CD14-positive monocyte (primary cell): ENCODE measurements at regions not wholly inside any gene's neighbourhood (a gene's known extent, or its start where the extent isn't known, plus 50 kb on each side); places are given as distances from the start of the nearest gene placed in this dataset.

Experiments used
- DNase-seq, 3 donors: peaks; one replicate each; pipeline ENCODE4 v3.0.0-alpha.2; 2011 to 2022
- H2AFZ ChIP-seq: 2 replicates; pipeline ENCODE4 v1.6.0; 2012; ENCODE audit warnings: mild to moderate bottlenecking, low read depth, low read length, inconsistent platforms; ENCODE audit not compliant: insufficient read depth, poor library complexity, severe bottlenecking
- H3K27ac ChIP-seq, 2 donors: 1 replicate in 1 of 2; 2 replicates in 1 of 2; pipeline ENCODE4 v1.5.1; 2012 to 2013; ENCODE audit warnings: low read length in 2 of 2, control low read depth in 1 of 2, inconsistent platforms in 1 of 2, low read depth in 1 of 2, mild to moderate bottlenecking in 1 of 2
- H3K27me3 ChIP-seq, 2 donors: one replicate each; pipeline versions ENCODE4 v1.6.0 to v1.6.1; 2011 to 2013; ENCODE audit warnings: low read length in 2 of 2; ENCODE audit not compliant: control insufficient read depth in 2 of 2, insufficient read depth in 2 of 2
- H3K36me3 ChIP-seq, 2 donors: replicated peaks in 1 of 2; 1 replicate in 1 of 2; 2 replicates in 1 of 2; pipeline versions ENCODE4 v1.5.1 to v1.6.1; 2012 to 2013; ENCODE audit warnings: low read length in 2 of 2, control low read depth in 1 of 2, inconsistent platforms in 1 of 2, mild to moderate bottlenecking in 1 of 2; ENCODE audit not compliant: insufficient read depth in 2 of 2, control insufficient read depth in 1 of 2
- H3K4me1 ChIP-seq, 2 donors: 1 replicate in 1 of 2; 2 replicates in 1 of 2; pipeline versions ENCODE4 v1.5.1 to v1.6.1; 2012 to 2013; ENCODE audit warnings: low read length in 2 of 2, control low read depth in 1 of 2, inconsistent platforms in 1 of 2, mild to moderate bottlenecking in 1 of 2, moderate library complexity in 1 of 2; ENCODE audit not compliant: insufficient read depth in 2 of 2, control insufficient read depth in 1 of 2
- H3K4me2 ChIP-seq: replicated peaks from 2 replicates; pipeline ENCODE3; 2012; ENCODE audit warnings: low read length, moderate library complexity, mild to moderate bottlenecking; ENCODE audit not compliant: poor library complexity, severe bottlenecking; ENCODE audit errors: extremely low read depth
- H3K4me3 ChIP-seq, 3 experiments: fragments of 200-600 bp in 1 of 3; sonication (generic) in 1 of 3; replicated peaks in 1 of 3; 1 replicate in 2 of 3; 2 replicates in 1 of 3; pipeline ENCODE4 v1.5.1; 2011 to 2013; ENCODE audit warnings: low read length in 3 of 3, mild to moderate bottlenecking in 3 of 3, control low read depth in 2 of 3, low read depth in 2 of 3, inconsistent platforms in 1 of 3, moderate library complexity in 1 of 3
- H3K79me2 ChIP-seq: 2 replicates; pipeline ENCODE4 v1.6.0; 2012; ENCODE audit warnings: mild to moderate bottlenecking, control low read depth, inconsistent platforms, low read length, moderate library complexity; ENCODE audit not compliant: insufficient read depth
- H3K9ac ChIP-seq: 2 replicates; pipeline ENCODE4 v1.6.0; 2017; ENCODE audit warnings: low read length, mild to moderate bottlenecking; ENCODE audit not compliant: insufficient read depth, poor library complexity, severe bottlenecking
- H3K9me3 ChIP-seq, 2 donors: replicated peaks in 1 of 2; 1 replicate in 1 of 2; 2 replicates in 1 of 2; pipeline versions ENCODE4 v1.5.1 to v1.6.1; 2012 to 2013; ENCODE audit warnings: low read length in 2 of 2, control low read depth in 1 of 2; ENCODE audit not compliant: control insufficient read depth in 1 of 2, insufficient read depth in 1 of 2
- H4K20me1 ChIP-seq: 2 replicates; pipeline ENCODE4 v1.6.0; 2012; ENCODE audit warnings: mild to moderate bottlenecking, low read length, control low read depth, moderate library complexity; ENCODE audit not compliant: insufficient read depth
- H3K27ac Mint-ChIP-seq, 7 donors: one replicate each; pipeline ENCODE4 v1.8.0; 2020; ENCODE audit warnings: mild to moderate bottlenecking in 7 of 7, mixed read lengths in 7 of 7, moderate library complexity in 6 of 7, inconsistent platforms in 2 of 7
- H3K27me3 Mint-ChIP-seq, 3 donors: one replicate each; pipeline ENCODE4 v1.8.0; 2021 to 2022; ENCODE audit warnings: low read depth in 3 of 3, mild to moderate bottlenecking in 3 of 3, mixed read lengths in 3 of 3, moderate library complexity in 3 of 3, inconsistent platforms in 1 of 3
- H3K36me3 Mint-ChIP-seq, 2 donors: one replicate each; pipeline ENCODE4 v1.8.0; 2020; ENCODE audit warnings: mixed read lengths in 2 of 2, inconsistent platforms in 1 of 2, mild to moderate bottlenecking in 1 of 2
- H3K4me1 Mint-ChIP-seq: one replicate; pipeline ENCODE4 v1.8.0; 2020; ENCODE audit warnings: mild to moderate bottlenecking, mixed read lengths
- H3K4me3 Mint-ChIP-seq, 2 donors: one replicate each; pipeline ENCODE4 v1.8.0; 2020; ENCODE audit warnings: mild to moderate bottlenecking in 2 of 2, mixed read lengths in 2 of 2, moderate library complexity in 1 of 2
- H3K9me3 Mint-ChIP-seq, 7 donors: one replicate each; pipeline ENCODE4 v1.8.0; 2020 to 2022; ENCODE audit warnings: mixed read lengths in 7 of 7, mild to moderate bottlenecking in 6 of 7, moderate library complexity in 6 of 7, inconsistent platforms in 2 of 7
- CTCF ChIP-seq: fragments of 200-600 bp; IDR thresholded peaks from one replicate; pipeline ENCODE4 v1.8.0; 2022; ENCODE audit warnings: antibody characterized with exemption, mild to moderate bottlenecking
- WGBS: methylation state at CpG from one replicate; pipeline ENCODE4 v1.1.5; 2013; ENCODE audit warnings: missing lambda C conversion rate; ENCODE audit not compliant: insufficient coverage; 5-methylcytosine and 5-hydroxymethylcytosine counted together
- intact Hi-C, 2 donors: fragments of 100-400 bp; cut with micrococcal nuclease; formaldehyde crosslinking; loops; one replicate each; pipeline versions ENCODE4 v1.15.0 to v1.15.1; 2023

GRCh38 chr10:62475551-62475950, 101.4 kb downstream of the ZNF365 start:
- Histone ChIP-seq H3K36me3 (no peaks in the 10 kb centered on the region), H3K4me2 (no peak overlapping the region), H3K27me3 (no peaks in the 10 kb centered on the region), H3K9ac (no peak overlapping the region), H4K20me1 (no peaks in the 10 kb centered on the region), H3K79me2 (no peaks in the 10 kb centered on the region), H3K9me3 (peaks cover 0 to 2% of the 10 kb centered on the region in 2 donors), H3K4me1 (peaks cover 17 to 22% of the 10 kb centered on the region in 2 donors), H3K27ac (no peak overlapping the region), H3K4me3 (no peak overlapping the region), H2AFZ (no peak overlapping the region)
- Mint-ChIP-seq H3K36me3 (no peaks in the 10 kb centered on the region), H3K27ac (no peak overlapping the region), H3K27me3 (peaks cover 2 to 6% (median 2%) of the 10 kb centered on the region in 3 donors), H3K4me3 (no peak overlapping the region), H3K4me1 (peaks cover 25% of the 10 kb centered on the region), H3K9me3 (peaks cover 0 to 8% (median 2%) of the 10 kb centered on the region in 7 donors)
- 86% methylated on average over 4 of the region's 6 CpGs for WGBS
- intact Hi-C loops: no loop called here
- DNase-seq: no peak
- TF ChIP-seq CTCF: no peak

DNA sequence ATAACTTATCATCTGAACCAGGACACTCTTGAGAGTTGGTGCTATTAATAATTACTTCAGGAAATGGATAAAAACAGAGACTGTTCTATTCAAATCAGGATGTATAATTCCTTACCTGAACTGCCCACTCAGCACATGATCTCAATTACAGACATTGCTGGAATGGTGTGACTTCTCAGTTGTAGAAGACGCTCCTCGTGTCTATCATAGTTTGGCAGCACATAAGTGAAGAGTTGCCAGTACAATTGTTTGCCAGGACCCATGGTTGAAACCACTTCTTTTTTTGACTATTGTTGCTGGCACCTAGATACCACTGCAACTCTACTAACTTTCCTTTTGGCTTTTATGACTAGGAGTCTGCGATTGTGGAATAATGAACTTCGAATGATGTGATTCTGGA, 105.4 kb downstream of the ZNF365 start:
- Histone ChIP-seq H3K27ac (no peak overlapping the region), H3K4me1 (peaks cover 20 to 32% of the 10 kb centered on the region in 2 donors), H3K9ac (no peak overlapping the region), H4K20me1 (no peaks in the 10 kb centered on the region), H2AFZ (no peak overlapping the region), H3K9me3 (peaks cover 0 to 2% of the 10 kb centered on the region in 2 donors), H3K4me3 (no peak overlapping the region), H3K36me3 (no peaks in the 10 kb centered on the region), H3K4me2 (no peak overlapping the region), H3K79me2 (no peaks in the 10 kb centered on the region), H3K27me3 (no peaks in the 10 kb centered on the region)
- H3K27ac Mint-ChIP-seq: no peak overlapping the region
- peaks cover 0 to 5% (median 2%) of the 10 kb centered on the region in 7 donors for H3K9me3 Mint-ChIP-seq
- TF ChIP-seq CTCF: no peak
- H3K36me3 Mint-ChIP-seq: no peaks in the 10 kb centered on the region
- intact Hi-C loops: no loop called here
- WGBS: no CpG with 5 or more reads among the region's 4 CpGs
- DNase-seq: no peak
- peaks cover 2 to 6% (median 2%) of the 10 kb centered on the region in 3 donors for H3K27me3 Mint-ChIP-seq
- peaks cover 30% of the 10 kb centered on the region for H3K4me1 Mint-ChIP-seq
- H3K4me3 Mint-ChIP-seq: no peak overlapping the region
